ENCODE measurements at regions not wholly inside any gene's neighbourhood (a gene's known extent, or its start where the extent isn't known, plus 50 kb on each side); places are given as distances from the start of the nearest gene placed in this dataset.

DNA sequence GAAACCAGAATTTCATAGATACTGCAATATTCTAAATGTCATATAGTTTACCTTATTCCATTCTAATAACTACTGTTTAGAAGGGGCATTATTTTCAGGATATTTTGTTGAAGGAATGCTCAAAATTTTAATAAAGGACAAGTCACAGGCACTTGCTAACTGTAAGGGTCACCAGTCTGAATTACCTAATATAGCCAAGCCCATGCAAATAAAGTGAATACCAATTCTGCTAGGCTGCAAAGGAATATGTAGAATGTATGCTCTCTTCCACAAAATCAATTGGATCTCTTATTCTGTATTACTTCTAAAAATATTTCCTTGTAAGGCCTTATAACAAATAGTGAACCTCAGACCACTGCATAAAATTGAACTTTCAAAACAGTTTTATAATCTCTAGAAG lies 52.3 kb upstream of the FAT4 start:
- TF ChIP-seq EZH2 (IDR thresholded peaks at IDR 0.05) (no peak), POLR2AphosphoS5 (IDR thresholded peaks at IDR 0.05; ENCODE audit: borderline replicate concordance, low read depth, low read length) (no peak), FOXP2 (optimal IDR thresholded peaks at IDR 0.05; ENCODE audit: control extremely low read depth, extremely low read length, insufficient read depth) (no peak)
